ENCODE measurements at regions not wholly inside any gene's neighbourhood (a gene's known extent, or its start where the extent isn't known, plus 50 kb on each side); places are given as distances from the start of the nearest gene placed in this dataset.

DNA sequence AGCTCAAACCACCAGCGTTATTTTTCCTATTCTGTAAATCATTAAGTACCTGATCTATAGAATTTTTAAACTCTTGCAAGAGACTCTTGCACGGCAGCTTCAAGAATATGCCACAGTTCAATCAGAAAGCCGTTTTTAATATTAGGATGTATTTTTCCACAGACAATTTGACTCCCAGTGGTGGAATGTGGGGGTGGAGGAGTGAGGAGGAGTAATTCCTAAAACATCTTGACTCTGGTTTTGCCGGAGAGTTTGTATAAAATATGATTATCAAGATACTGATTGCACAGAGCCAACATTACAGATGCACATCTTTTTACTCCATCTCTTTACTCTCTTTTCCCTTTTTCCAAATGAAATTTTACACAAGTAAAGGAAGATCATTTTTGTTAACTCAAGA lies 288.3 kb downstream of the ENC1 start:
- no peak overlapping the region for H2AFZ ChIP-seq (ENCODE audit: low read depth, low read length)
- no peaks in the 10 kb centered on the region for H3K36me3 ChIP-seq (ENCODE audit: insufficient read depth, low read length)
- H3K9me3 ChIP-seq (ENCODE audit: insufficient read depth, low read length, severe bottlenecking): no peaks in the 10 kb centered on the region
- H3K4me3 ChIP-seq (ENCODE audit: low read depth in 1 of 2, low read length in 2 of 2): no peak overlapping the region
- H3K79me2 ChIP-seq (ENCODE audit: insufficient read depth, low read length): no peaks in the 10 kb centered on the region
- TF ChIP-seq CTCF (IDR thresholded peaks at IDR 0.05; ENCODE audit: borderline replicate concordance, extremely low read depth, low read length, poor library complexity, severe bottlenecking) (no peak), EZH2 (IDR thresholded peaks at IDR 0.05; ENCODE audit: borderline replicate concordance, low read depth, low read length, severe bottlenecking) (no peak)
- no peak overlapping the region for H3K9ac ChIP-seq (ENCODE audit: low read depth, low read length)
- ATAC-seq (ENCODE audit: insufficient read depth, low read depth) (no peak), DNase-seq (no peak)
- H4K20me1 ChIP-seq (ENCODE audit: insufficient read depth, low read length): no peaks in the 10 kb centered on the region
- no peaks in the 10 kb centered on the region for H3K4me1 ChIP-seq (ENCODE audit: insufficient read depth, low read length)
- H3K27me3 ChIP-seq (ENCODE audit: insufficient read depth, low read length, poor library complexity): no peaks in the 10 kb centered on the region
- no peak overlapping the region for H3K27ac ChIP-seq (ENCODE audit: low read length)
- no peak overlapping the region for H3K4me2 ChIP-seq (ENCODE audit: insufficient read depth, low read length)

GRCh38 chr5:74342948-74343682 lies 297.4 kb downstream of the ENC1 start:
- no peaks in the 10 kb centered on the region for H4K20me1 ChIP-seq (ENCODE audit: insufficient read depth, low read length)
- no peak overlapping the region for H3K4me3 ChIP-seq (ENCODE audit: low read depth in 1 of 2, low read length in 2 of 2)
- no peak for ATAC-seq (ENCODE audit: insufficient read depth, low read depth)
- H3K4me2 ChIP-seq (ENCODE audit: insufficient read depth, low read length): no peak overlapping the region
- H3K36me3 ChIP-seq (ENCODE audit: insufficient read depth, low read length): no peaks in the 10 kb centered on the region
- no peaks in the 10 kb centered on the region for H3K79me2 ChIP-seq (ENCODE audit: insufficient read depth, low read length)
- no peak overlapping the region for H3K27ac ChIP-seq (ENCODE audit: low read length)
- H3K9ac ChIP-seq (ENCODE audit: low read depth, low read length): no peak overlapping the region
- H2AFZ ChIP-seq (ENCODE audit: low read depth, low read length): no peak overlapping the region
- peaks cover 2% of the 10 kb centered on the region for H3K27me3 ChIP-seq (ENCODE audit: insufficient read depth, low read length, poor library complexity)
- no peaks in the 10 kb centered on the region for H3K9me3 ChIP-seq (ENCODE audit: insufficient read depth, low read length, severe bottlenecking)
- no peak for DNase-seq
- H3K4me1 ChIP-seq (ENCODE audit: insufficient read depth, low read length): no peaks in the 10 kb centered on the region
- TF ChIP-seq EZH2 (IDR thresholded peaks at IDR 0.05; ENCODE audit: borderline replicate concordance, low read depth, low read length, severe bottlenecking): no peak
- TF ChIP-seq CTCF (IDR thresholded peaks at IDR 0.05; ENCODE audit: borderline replicate concordance, extremely low read depth, low read length, poor library complexity, severe bottlenecking): no peak

GRCh38 chr5:74342182-74342581 lies 298.3 kb downstream of the ENC1 start:
- no peak for DNase-seq
- H3K27ac ChIP-seq (ENCODE audit: low read length): no peak overlapping the region
- no peak overlapping the region for H3K4me3 ChIP-seq (ENCODE audit: low read depth in 1 of 2, low read length in 2 of 2)

More at GRCh38 chr5:74342182-74342581, 298.3 kb downstream of the ENC1 start:
- H3K79me2 ChIP-seq (ENCODE audit: insufficient read depth, low read length): no peaks in the 10 kb centered on the region
- H3K4me1 ChIP-seq (ENCODE audit: insufficient read depth, low read length): no peaks in the 10 kb centered on the region
- TF ChIP-seq EZH2 (IDR thresholded peaks at IDR 0.05; ENCODE audit: borderline replicate concordance, low read depth, low read length, severe bottlenecking) (no peak), CTCF (IDR thresholded peaks at IDR 0.05; ENCODE audit: borderline replicate concordance, extremely low read depth, low read length, poor library complexity, severe bottlenecking) (no peak)
- no peaks in the 10 kb centered on the region for H3K36me3 ChIP-seq (ENCODE audit: insufficient read depth, low read length)
- no peak overlapping the region for H3K9ac ChIP-seq (ENCODE audit: low read depth, low read length)
- H4K20me1 ChIP-seq (ENCODE audit: insufficient read depth, low read length): no peaks in the 10 kb centered on the region
- H2AFZ ChIP-seq (ENCODE audit: low read depth, low read length): no peak overlapping the region
- peaks cover 7% of the 10 kb centered on the region for H3K27me3 ChIP-seq (ENCODE audit: insufficient read depth, low read length, poor library complexity)
- no peaks in the 10 kb centered on the region for H3K9me3 ChIP-seq (ENCODE audit: insufficient read depth, low read length, severe bottlenecking)
- no peak overlapping the region for H3K4me2 ChIP-seq (ENCODE audit: insufficient read depth, low read length)
- no peak for ATAC-seq (ENCODE audit: insufficient read depth, low read depth)
